ENCODE measurements at regions not wholly inside any gene's neighbourhood (a gene's known extent, or its start where the extent isn't known, plus 50 kb on each side); places are given as distances from the start of the nearest gene placed in this dataset.
A peak's percentile ranks its signal among the peaks of the same experiment; 100 is the strongest.

- TF ChIP-seq ARID5B (CRISPR knock-in tag; IDR thresholded peaks at IDR 0.05), result peak; percentile 69
- no peak for TF ChIP-seq LRRFIP1 (CRISPR knock-in tag; conservative IDR thresholded peaks at IDR 0.05)
- peak; percentile 41 for TF ChIP-seq ZNF883 (CRISPR knock-in tag; IDR thresholded peaks at IDR 0.05; ENCODE audit: not compliant biosample characterization)
- TF ChIP-seq HIVEP1 (CRISPR knock-in tag; IDR thresholded peaks at IDR 0.05), result peak; percentile 95
- TF ChIP-seq ISL2 (CRISPR knock-in tag; IDR thresholded peaks at IDR 0.05), result peak; percentile 71
- peak; percentile 84 for TF ChIP-seq BRD4 (CRISPR knock-in tag; IDR thresholded peaks at IDR 0.05)
- no peak; the same call in 1 of the 2 replicates for TF ChIP-seq ZNF124 (CRISPR knock-in tag; IDR thresholded peaks at IDR 0.05)
- peak; percentile 67 for TF ChIP-seq ZFX (CRISPR knock-in tag; IDR thresholded peaks at IDR 0.05; ENCODE audit: low read depth)
- peak; percentile 90 for TF ChIP-seq HNRNPK (IDR thresholded peaks at IDR 0.05; ENCODE audit: low read depth, low read length, poor library complexity, severe bottlenecking)
- TF ChIP-seq ZNF557 (CRISPR knock-in tag; IDR thresholded peaks at IDR 0.05), result peak; percentile 49; the same call in 1 of the 2 replicates
- TF ChIP-seq PLRG1 (conservative IDR thresholded peaks at IDR 0.05), result no peak
- 0 out of 2 replicates have a peak, but pooled peaks have one; percentile 52 for TF ChIP-seq ZFAT (CRISPR knock-in tag; conservative IDR thresholded peaks at IDR 0.05)
- TF ChIP-seq MEIS1 (CRISPR knock-in tag; IDR thresholded peaks at IDR 0.05; ENCODE audit: borderline replicate concordance), result peak; percentile 21; the same call in 1 of the 2 replicates
- TF ChIP-seq ZNF781 (CRISPR knock-in tag; IDR thresholded peaks at IDR 0.05; ENCODE audit: borderline replicate concordance, not compliant biosample characterization), result peak; percentile 33
- peak in 1 of 2 experiments; percentile 50; a peak in 1 of 4 replicates for TF ChIP-seq POLR2A (IDR thresholded peaks at IDR 0.05; ENCODE audit: insufficient read depth in 1 of 2, low read depth in 2 of 2, low read length in 2 of 2)
- TF ChIP-seq MLXIP (CRISPR knock-in tag; IDR thresholded peaks at IDR 0.05; ENCODE audit: borderline replicate concordance), result 0 out of 2 replicates have a peak, but pooled peaks have one; percentile 57
Measured at GRCh38 chr17:77451245-77451893, 310.6 kb downstream of the SEC14L1 start (continued).

Measured in HepG2 (cell line).